ENCODE measurements at regions not wholly inside any gene's neighbourhood (a gene's known extent, or its start where the extent isn't known, plus 50 kb on each side); places are given as distances from the start of the nearest gene placed in this dataset.

DNA sequence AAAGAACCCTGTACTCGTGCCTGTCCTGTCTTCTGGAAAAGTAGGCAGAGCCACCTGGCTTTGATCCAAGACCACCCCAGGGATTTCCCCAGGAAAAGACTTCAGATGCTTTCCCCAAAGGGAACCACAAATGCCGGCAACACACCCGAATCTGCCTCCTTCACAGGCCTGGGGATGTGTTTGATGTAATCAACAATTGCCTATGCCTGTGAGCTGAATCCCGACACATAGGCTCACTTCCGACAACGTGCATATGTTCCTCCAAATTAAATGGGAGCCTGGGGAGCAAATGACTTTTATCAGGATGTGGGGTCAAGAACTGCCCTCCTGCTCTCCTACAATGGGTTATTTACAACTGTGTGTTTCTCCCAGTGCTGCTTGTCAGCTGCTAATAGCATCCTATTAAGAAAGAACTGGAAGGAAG lies 535.2 kb upstream of the CDH11 start:
- TF ChIP-seq, protein P1, sequence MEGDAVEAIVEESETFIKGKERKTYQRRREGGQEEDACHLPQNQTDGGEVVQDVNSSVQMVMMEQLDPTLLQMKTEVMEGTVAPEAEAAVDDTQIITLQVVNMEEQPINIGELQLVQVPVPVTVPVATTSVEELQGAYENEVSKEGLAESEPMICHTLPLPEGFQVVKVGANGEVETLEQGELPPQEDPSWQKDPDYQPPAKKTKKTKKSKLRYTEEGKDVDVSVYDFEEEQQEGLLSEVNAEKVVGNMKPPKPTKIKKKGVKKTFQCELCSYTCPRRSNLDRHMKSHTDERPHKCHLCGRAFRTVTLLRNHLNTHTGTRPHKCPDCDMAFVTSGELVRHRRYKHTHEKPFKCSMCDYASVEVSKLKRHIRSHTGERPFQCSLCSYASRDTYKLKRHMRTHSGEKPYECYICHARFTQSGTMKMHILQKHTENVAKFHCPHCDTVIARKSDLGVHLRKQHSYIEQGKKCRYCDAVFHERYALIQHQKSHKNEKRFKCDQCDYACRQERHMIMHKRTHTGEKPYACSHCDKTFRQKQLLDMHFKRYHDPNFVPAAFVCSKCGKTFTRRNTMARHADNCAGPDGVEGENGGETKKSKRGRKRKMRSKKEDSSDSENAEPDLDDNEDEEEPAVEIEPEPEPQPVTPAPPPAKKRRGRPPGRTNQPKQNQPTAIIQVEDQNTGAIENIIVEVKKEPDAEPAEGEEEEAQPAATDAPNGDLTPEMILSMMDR (conservative IDR thresholded peaks at IDR 0.05; ENCODE audit: low read depth, low read length), result no peak
- no peak for TF ChIP-seq EZH2 (IDR thresholded peaks at IDR 0.05; ENCODE audit: low read length, unreplicated experiment)
- no peak for TF ChIP-seq EZH2phosphoT487 (IDR thresholded peaks at IDR 0.05; ENCODE audit: borderline replicate concordance, low read length)
